OCI-LY7 (cell line): ENCODE measurements at regions not wholly inside any gene's neighbourhood (a gene's known extent, or its start where the extent isn't known, plus 50 kb on each side); places are given as distances from the start of the nearest gene placed in this dataset.

Experiments
- CTCF ChIP-seq: fragments of 200-600 bp; sonication (generic); conservative IDR thresholded peaks from 2 replicates; pipeline ENCODE4 v1.5.1; 2014; ENCODE audit warnings: mild to moderate bottlenecking, antibody characterized with exemption, low read length, moderate library complexity, mixed read lengths
- EZH2phosphoT487 ChIP-seq: fragments of 200-600 bp; sonication (generic); IDR thresholded peaks from 2 replicates; pipeline ENCODE4 v1.6.1; 2018; ENCODE audit warnings: low read depth, borderline replicate concordance, mild to moderate bottlenecking, mixed run types, antibody characterized with exemption, low read length, moderate library complexity, mixed read lengths

GRCh38 chr4:169335331-169335730, 64.6 kb upstream of the SH3RF1 start:
- TF ChIP-seq CTCF (no peak), EZH2phosphoT487 (no peak)
